OCI-LY3 (cell line): ENCODE measurements at regions not wholly inside any gene's neighbourhood (a gene's known extent, or its start where the extent isn't known, plus 50 kb on each side); places are given as distances from the start of the nearest gene placed in this dataset.

Experiments
- EZH2phosphoT487 ChIP-seq: fragments of 200-600 bp; shearing (Covaris generic); IDR thresholded peaks from 2 replicates; pipeline ENCODE4 v1.6.1; 2018; ENCODE audit warnings: antibody characterized with exemption, mixed run types, low read depth
- TF ChIP-seq, protein P1 (sequence below): fragments of 200-600, 300-600 bp; sonication (generic); IDR thresholded peaks from 2 replicates; pipeline ENCODE4 v1.5.1; 2014; ENCODE audit warnings: antibody characterized with exemption, low read length, low read depth

DNA sequence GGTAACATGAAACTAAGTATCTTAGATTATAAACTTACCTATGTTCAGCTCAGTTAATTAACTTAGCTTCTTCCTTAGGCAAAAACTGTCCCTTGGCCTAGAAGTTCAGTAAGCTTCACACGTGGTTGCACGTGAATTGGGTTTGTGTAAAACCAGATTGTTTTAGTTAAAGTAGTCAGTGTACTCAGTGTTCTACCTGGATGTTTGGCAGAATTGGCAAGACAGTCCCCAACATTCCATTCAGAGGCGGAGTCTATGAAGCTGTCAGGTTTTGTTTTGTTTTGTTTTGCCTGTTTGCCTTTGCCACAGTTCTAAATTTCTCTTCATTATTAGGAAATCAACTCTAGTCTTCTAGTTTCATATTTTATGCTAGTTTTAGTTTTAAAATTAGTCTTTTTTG is 105.3 kb upstream of the ZEB2 start:
- TF ChIP-seq, protein P1, sequence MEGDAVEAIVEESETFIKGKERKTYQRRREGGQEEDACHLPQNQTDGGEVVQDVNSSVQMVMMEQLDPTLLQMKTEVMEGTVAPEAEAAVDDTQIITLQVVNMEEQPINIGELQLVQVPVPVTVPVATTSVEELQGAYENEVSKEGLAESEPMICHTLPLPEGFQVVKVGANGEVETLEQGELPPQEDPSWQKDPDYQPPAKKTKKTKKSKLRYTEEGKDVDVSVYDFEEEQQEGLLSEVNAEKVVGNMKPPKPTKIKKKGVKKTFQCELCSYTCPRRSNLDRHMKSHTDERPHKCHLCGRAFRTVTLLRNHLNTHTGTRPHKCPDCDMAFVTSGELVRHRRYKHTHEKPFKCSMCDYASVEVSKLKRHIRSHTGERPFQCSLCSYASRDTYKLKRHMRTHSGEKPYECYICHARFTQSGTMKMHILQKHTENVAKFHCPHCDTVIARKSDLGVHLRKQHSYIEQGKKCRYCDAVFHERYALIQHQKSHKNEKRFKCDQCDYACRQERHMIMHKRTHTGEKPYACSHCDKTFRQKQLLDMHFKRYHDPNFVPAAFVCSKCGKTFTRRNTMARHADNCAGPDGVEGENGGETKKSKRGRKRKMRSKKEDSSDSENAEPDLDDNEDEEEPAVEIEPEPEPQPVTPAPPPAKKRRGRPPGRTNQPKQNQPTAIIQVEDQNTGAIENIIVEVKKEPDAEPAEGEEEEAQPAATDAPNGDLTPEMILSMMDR: no peak
- TF ChIP-seq EZH2phosphoT487: no peak
